ENCODE measurements at regions not wholly inside any gene's neighbourhood (a gene's known extent, or its start where the extent isn't known, plus 50 kb on each side); places are given as distances from the start of the nearest gene placed in this dataset.

DNA sequence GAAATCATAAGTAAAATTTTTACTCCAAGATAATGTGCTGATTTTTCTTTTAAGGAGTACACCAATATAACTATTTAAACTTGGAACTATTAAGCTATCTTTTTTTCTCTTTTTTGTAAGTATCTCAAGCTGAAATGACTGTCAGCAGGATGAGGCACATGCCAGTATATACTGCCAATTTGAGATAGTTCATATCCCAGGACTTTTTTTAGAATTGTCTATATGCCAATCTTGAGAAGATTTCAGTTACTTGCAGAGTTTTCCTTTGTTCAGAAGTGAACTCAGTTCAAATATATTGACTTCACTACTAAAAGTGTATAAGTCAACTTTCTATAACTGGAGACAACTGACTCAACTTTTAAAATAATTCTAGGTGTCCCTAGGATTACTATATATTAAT is 181.7 kb upstream of the ZNF717 start:
- TF ChIP-seq POLR2A (IDR thresholded peaks at IDR 0.05; ENCODE audit: low read length) (no peak), GATA1 (IDR thresholded peaks at IDR 0.05; ENCODE audit: low read depth, low read length) (no peak)

Data from erythroblast (primary cell).